Suppressor macrophage (primary cell): ENCODE measurements at regions not wholly inside any gene's neighbourhood (a gene's known extent, or its start where the extent isn't known, plus 50 kb on each side); places are given as distances from the start of the nearest gene placed in this dataset.
"Not testable (repeated sequence)": the region's sequence is repeated elsewhere in the genome, so short reads cannot be mapped to it uniquely, and the experiment has no call there.

Experiments used
- DNase-seq, 4 experiments: peaks; one replicate each; pipeline ENCODE4 v3.0.0-alpha.2; 2020 to 2022

DNA sequence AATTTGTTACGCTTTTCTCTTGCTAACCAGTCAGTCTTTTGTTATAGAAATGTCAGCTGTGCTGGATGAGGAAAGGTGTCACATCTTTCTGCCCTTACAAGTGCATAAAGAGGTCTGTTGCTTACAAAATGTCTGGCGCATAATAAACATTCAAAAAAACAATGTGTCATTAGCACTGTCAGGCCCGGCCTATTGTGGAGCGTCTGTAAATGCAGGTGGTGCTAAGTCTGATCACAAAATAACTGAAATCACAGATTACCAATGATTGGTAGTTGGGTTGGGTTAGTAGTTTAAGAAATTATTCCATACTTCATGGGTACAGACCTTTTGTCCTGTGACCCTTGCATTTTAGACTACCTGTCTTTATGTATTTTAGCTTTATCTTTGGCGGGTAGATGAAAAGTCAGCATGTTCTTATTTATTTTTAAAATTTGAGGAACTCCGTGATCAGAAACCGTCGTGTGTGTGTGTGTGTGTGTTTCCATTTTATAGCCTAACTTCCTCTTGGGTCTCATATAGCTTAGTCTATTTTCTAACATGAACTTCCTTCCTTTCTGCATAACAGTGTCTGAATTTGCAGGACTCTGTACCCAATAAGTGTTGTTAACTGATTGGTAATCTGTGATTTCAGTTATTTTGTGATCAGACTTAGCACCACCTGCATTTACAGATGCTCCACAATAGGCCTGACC, 88.1 kb upstream of the IFNGR1 start:
- DNase-seq: peak; percentile 58 to 91 (median 82)

DNA sequence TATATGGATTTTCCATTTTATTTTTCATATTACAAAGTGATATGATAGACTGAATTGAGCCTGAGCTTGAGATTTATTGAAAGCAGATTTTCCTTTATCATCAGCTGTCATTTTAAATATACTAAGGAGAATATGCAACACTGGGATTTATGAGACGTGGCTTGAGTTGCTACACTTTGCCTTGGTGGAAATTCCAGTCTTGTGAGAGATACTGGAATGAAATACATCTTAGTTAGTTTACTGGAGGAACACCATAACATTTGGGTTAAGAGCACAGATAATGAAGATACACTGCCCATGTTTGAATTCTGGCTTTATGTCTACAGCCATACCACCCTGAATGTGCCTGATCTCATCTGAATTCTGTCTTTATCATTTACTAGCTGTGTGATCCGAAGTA, 86.5 kb upstream of the IFNGR1 start:
- no peak for DNase-seq

DNA sequence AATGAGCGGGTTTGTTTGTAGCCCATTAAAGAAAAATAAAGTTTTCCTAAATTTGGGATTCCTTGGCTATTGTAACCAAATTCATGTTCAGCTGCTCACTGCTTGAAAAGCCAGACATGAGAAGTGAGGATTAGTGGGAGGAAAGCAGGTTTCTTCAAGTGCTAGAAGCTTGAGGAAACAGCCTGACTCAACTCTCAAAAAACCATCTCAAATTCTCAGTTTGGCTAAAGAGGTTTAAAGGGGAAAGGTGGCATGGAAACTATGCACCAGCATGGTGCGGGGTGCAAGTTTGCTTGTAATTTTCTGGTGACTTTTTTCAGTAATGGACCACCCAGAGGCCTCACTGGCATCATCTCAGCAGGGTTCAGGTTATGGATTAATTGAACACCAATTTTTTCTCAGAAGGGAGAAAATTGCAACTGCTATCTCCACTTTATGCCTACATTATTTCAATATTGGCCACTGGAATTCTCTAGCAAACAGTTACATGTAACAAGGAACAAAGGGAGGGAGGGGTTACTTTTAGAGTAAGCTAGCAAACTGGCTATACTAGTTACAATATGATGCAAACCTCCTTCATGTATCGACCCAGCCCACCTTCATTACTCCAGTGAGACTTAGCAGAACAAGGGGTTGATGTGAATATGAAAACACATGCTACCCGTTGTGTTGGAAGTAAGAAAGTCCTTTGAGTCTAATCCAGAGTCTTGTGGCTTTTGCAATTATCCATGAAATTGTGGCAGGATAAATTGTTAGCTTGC, 85.0 kb upstream of the IFNGR1 start:
- no peak for DNase-seq

DNA sequence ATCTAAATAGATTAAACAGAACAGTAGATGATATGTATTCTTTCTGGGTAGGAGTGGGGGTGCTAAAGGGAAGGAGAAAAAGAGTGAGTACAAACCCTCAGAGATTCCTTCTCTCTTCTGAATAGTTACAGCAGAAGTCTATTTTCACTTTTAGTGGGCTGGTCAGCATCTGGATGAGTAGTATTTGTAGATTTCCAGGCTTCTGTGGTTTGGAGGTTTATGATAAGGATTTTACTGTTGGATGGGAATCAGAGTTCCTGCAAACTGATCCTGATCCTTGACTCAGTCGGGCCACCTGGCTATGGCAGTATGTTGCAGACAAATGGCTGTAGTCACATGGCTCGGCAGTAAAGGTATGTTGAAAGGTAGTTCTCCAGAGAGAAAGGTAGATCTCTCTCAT, 84.3 kb upstream of the IFNGR1 start:
- no peak for DNase-seq

DNA sequence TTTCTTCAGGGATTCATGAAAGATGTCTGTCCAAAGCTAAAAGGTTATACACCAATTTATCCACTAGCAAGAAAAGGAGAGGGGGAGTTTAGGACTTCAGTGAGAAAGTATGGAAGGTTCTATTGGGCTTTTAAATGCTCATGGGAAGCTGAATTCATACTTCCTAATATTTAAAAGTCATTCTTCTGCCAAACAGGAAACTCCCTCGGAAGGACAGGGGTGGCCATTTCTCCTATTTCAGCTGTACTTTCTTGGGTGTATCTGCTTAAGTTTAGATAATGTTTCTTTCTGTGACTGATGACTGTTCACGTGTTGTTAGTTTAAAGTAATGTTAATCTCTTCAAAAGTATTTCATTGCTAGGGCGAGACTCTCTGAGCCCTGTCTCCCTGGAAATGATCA, 80.5 kb upstream of the IFNGR1 start:
- DNase-seq: peak; percentile 34 to 69 (median 56)

DNA sequence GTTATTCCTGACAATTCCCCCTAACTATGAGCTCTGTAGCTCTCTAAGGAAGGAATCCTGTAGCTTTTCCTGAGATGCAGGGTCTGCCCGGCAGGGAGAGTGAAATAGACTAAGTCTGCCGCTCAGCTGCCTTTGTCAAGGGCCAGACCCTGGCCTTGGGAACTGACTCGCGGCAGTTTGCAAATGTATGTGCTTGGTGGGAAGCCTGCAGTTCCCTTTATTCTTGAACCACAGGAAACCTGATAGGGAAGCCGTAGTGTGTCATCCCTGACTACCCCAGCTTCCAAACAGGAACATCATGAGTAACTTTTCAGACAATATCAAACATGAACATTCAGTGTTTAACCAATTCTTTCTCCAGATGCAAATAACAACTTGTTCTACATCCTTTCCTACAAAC, 78.7 kb upstream of the IFNGR1 start:
- peak; percentile 85 to 94 (median 91) for DNase-seq

- DNase-seq: peak in 3 of 4 experiments; percentile 32 to 57 (median 51)
Observed at GRCh38 chr6:137292326-137292725, 73.1 kb upstream of the IFNGR1 start.

DNA sequence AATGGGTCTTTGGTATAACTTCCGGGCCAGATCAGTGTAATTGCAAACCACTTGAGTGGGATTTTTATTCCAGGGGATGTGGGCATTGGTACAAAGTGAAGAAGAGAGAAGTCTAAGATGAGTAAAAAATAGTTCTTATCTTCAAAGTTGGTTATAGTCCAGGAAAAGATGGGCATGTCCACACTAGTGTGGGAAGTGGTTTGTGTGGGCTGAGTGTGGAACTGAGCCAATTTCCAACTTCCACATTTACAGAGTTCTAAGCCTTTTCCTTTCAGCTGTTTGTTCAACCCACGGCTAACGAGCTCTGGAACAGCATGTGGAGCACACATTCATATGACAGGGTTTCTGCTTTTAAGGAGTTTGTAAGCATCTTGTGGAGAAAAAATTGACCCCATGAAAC, 72.3 kb upstream of the IFNGR1 start:
- DNase-seq: peak; percentile 94 to 98 (median 97)

GRCh38 chr6:137290601-137291261, 71.5 kb upstream of the IFNGR1 start:
- DNase-seq: no peak

- peak; percentile 33 to 77 (median 60) for DNase-seq
Observed at GRCh38 chr6:137286916-137287315, 67.7 kb upstream of the IFNGR1 start.

GRCh38 chr6:137286368-137286767, 67.2 kb upstream of the IFNGR1 start:
- DNase-seq: no peak

DNA sequence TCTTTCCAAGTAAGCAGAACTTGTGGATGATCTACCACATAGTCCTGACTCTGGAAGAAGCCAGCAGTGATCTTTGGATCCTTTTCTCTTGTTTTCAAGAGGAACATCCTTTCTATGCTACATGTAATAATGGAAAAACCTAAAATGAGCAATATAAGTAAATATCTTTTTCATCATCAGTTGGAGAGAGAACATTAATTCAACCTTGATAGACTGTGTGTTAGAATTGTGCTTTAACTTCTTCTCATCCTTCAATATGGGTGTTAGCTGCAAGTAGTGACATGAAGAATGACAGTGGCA, 65.6 kb upstream of the IFNGR1 start:
- no peak for DNase-seq

DNA sequence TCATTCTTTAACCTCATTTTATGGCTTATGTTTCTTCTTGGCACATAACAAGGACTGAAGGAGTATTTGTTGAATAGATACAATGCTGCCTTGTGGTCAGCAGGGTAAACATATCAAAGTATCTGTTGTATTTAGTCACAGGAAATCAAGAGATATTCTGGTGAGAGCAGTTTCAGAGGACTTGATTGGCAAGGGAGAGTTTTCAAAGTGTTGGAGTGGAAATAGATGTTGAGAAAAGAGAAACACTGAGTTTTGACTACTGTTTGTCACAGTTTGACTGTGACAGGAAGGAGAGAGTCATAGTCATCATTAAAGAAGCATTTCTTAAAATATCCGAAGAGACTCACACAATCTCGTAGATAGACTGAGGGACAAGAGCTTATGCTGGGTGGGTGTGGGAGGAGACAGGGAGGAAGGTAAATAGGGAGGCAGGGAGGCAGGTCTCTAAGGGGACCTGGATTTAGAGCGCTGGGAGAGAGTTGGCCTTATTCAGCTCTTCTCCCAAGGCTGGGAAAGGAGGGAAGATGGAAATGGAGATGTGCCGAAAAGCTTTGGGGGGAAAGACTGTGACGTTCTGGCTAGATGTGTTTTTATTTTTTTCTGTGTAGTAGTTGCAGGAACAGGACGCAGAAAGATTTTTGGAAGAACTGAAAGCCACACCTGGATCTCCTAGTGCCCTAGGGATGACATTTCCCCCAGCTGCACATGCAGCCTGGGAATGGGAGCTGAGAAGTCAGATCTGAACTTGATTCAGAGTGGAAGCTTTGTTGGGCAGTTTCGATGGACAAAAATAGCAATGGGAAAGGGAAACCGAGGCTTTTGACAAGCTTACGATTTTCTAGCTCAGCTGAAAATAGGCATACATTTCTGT, 65.0 kb upstream of the IFNGR1 start:
- DNase-seq: peak in 2 of 4 experiments; percentile 28 to 33

DNA sequence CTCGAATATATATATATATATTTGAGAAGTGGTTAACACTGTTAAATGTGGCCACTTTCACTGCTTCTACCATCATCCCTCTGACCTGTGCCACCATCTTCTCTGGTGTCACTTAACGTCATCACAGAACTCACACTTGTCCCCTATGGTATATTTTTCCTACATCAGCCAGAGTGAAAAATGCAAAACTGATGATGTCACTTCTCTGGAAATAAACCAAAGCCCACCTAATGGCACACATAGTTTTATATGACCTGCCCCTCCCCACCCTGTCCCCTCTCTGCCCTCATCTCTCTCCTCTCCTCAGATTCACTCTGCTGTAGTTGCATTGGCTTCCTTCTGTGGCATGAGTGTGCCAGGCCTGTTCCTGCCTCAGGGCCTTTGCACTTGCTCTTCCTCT, 63.9 kb upstream of the IFNGR1 start:
- no peak for DNase-seq

- peak; percentile 73 to 86 (median 82) for DNase-seq
Observed at GRCh38 chr6:137282254-137282653, 63.1 kb upstream of the IFNGR1 start.

- not testable (repeated sequence) for DNase-seq
Observed at GRCh38 chr6:137279279-137279678, 60.1 kb upstream of the IFNGR1 start.

DNA sequence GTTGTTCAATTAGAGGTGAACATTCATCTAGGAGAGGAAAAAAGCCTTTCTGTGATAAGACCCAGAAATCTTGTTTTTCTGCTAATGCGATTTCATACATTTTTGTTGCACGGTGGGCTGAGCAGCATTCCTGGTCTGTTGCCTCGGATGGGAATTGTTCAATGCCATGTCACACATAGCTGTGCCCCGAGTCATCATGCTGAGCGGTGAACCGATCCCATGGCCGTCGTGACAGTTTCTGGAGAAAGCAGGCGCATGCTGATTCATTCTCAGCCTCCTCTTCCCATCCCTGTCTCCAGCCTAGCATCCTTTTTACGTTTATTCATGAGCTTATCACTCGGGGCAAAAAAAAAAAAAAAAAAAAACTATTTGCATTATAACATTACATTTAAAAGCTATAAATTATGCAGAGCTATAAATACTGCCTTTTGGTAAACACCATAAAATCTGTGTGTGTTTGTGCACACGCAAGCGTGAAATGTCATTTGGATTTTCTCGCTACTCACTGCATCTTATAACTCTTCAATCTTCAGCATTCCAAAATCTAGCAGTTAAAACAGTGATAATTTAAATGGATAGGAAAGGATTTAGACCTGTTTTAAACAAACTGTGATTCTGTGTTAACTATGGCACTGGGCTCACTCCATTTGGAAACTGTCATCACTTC, 58.9 kb upstream of the IFNGR1 start:
- DNase-seq: no peak

- DNase-seq: peak in 2 of 4 experiments; percentile 51 to 56
Observed at GRCh38 chr6:137272403-137272802, 53.2 kb upstream of the IFNGR1 start.

DNA sequence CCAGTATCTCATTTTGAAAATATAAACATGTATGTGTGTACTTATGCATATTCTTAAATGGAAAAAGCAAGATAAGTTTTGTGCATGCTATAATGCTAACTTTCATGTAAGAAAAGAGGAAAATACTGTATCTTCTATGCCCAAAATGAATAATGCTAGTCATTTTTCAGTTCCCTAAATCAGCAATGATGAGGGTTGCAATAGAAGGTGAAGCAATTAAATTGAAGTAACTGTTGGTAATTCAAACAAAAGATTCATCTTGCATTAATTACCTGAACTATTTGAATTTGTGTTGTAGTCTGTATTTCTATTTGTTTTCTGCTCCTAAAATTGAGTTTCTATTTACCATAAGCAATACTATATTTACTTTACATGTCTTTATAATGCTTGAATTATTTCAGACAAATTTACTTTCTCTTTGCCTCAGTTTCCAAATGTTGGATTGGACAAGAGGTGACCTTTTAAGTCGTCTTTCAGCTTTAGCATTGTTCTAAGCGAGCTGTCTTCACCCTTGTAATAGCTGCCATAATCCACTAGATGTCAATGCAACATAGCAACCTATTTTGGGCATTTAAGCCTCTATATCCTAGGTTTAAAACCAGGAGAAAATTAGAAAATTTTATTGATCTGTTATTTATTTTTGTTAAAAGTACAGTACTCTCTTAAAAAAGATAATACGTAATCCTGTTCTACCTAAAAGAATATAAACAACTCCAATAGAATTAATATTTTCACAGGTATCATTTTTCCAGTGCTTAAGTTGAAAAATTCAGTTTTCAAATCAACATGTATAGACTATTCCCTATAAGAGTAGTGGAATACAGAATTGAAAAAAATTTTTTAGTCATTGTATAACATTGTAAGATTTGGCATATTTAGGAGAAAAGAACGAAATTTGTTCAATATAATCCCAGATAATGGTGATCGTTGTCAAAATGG, 52.3 kb upstream of the IFNGR1 start:
- DNase-seq: peak; percentile 46 to 81 (median 66)

- DNase-seq: no peak
Observed at GRCh38 chr6:137269803-137270202, 50.6 kb upstream of the IFNGR1 start.

DNA sequence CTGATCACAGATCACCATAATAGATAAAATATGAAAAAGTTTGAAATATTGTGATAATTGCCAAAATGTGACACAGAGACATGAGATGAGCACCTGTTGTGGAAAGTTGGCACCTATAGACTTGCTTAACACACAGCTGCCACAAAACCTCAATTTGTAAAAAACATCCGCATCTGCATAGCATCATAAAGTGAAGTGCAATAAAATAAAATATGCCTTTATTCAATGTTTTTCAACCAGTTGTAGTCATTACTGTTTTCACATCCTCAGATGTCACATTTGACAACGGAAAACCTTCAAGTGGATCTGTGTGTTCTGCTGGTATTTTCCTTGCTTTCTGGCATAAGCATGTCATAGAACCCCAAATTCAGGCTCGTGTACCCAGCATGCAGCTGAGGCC, 50.2 kb upstream of the IFNGR1 start:
- no peak for DNase-seq
